Osteoblast (primary cell): ENCODE measurements at regions not wholly inside any gene's neighbourhood (a gene's known extent, or its start where the extent isn't known, plus 50 kb on each side); places are given as distances from the start of the nearest gene placed in this dataset.

ENCODE experiments used
- DNase-seq: peaks from one replicate; pipeline ENCODE4 v3.0.0; 2011; ENCODE audit warnings: low spot score, mixed read lengths; ENCODE audit not compliant: insufficient read length; ENCODE audit errors: missing footprints
- H2AFZ ChIP-seq: 2 replicates; pipeline ENCODE4 v1.6.0; 2011; ENCODE audit warnings: mild to moderate bottlenecking, low read length
- H3K27ac ChIP-seq: 2 replicates; pipeline ENCODE4 v1.5.1; 2011; ENCODE audit warnings: mild to moderate bottlenecking, low read depth, low read length, moderate library complexity
- H3K27me3 ChIP-seq: 2 replicates; pipeline ENCODE4 v1.6.0; 2012; ENCODE audit warnings: mild to moderate bottlenecking, control low read depth, inconsistent platforms, low read length, moderate library complexity; ENCODE audit not compliant: insufficient read depth
- H3K36me3 ChIP-seq: 2 replicates; pipeline ENCODE4 v1.5.1; 2011; ENCODE audit warnings: mild to moderate bottlenecking, low read length, control low read depth, moderate library complexity; ENCODE audit not compliant: insufficient read depth
- H3K4me1 ChIP-seq: 2 replicates; pipeline ENCODE4 v1.5.1; 2011; ENCODE audit warnings: mild to moderate bottlenecking, low read length, control low read depth, moderate library complexity; ENCODE audit not compliant: insufficient read depth
- H3K4me2 ChIP-seq: 2 replicates; pipeline ENCODE4 v1.6.0; 2011; ENCODE audit warnings: mild to moderate bottlenecking, low read length; ENCODE audit not compliant: insufficient read depth
- H3K4me3 ChIP-seq: fragments of 200-600 bp; sonication (generic); 3 replicates; pipeline ENCODE4 v1.5.1; 2012; ENCODE audit warnings: mild to moderate bottlenecking, low read length, inconsistent platforms; ENCODE audit not compliant: insufficient read depth
- H3K79me2 ChIP-seq: 2 replicates; pipeline ENCODE4 v1.6.0; 2012; ENCODE audit warnings: mild to moderate bottlenecking, low read length, control low read depth, inconsistent platforms; ENCODE audit not compliant: insufficient read depth
- H3K9me3 ChIP-seq: 2 replicates; pipeline ENCODE4 v1.5.1; 2011; ENCODE audit warnings: low read depth, low read length, control low read depth
- H4K20me1 ChIP-seq: 2 replicates; pipeline ENCODE4 v1.6.0; 2012; ENCODE audit warnings: mild to moderate bottlenecking, low read length, control low read depth; ENCODE audit not compliant: insufficient read depth
- TF ChIP-seq, protein P1 (sequence below): IDR thresholded peaks from 2 replicates; pipeline ENCODE4 v1.5.1; 2011; ENCODE audit warnings: mild to moderate bottlenecking, low read depth, low read length, moderate library complexity; ENCODE audit errors: extremely low read depth

DNA sequence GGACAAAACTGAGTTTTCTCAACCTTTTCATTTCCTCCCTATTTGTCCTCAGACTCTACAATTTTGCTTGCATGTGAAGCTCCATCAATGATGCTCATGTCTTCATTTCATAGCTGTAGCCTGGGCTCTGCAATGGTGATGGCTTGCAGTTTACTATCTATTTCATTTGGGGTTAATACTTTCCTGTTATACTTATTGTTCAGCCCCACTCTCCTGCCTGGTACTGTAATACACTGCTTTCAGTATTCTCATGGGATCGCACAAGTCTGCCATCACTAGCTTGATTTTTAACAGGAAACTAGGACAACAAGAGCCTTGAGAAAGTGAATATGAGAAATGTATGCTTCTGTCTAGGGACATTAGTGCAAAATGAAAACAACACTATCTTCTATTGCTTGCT lies 84.2 kb upstream of the SEMA6A start:
- H3K4me3 ChIP-seq = no peak overlapping the region

DNA sequence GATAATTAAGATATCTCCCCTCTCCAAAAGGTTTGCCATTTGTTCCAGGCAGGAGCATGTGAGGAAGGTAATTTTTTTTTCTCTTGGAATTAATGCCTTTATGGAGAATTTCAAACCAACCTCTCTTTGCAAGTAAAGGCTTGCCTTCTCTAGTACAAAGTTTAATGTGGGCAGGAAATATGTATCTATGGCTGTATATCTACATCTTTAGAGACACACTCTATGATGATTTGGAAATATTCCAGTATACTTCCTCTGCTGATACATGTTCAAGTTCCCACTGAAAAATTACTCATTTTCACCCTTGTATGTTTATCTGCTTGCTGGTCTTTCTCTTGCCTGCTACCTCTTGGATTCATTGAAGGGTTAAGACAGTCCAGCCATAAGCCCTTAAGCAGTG lies 83.5 kb upstream of the SEMA6A start:
- Histone ChIP-seq H3K4me3 (no peak overlapping the region), H3K36me3 (no peaks in the 10 kb centered on the region), H2AFZ (no peak overlapping the region), H3K79me2 (no peaks in the 10 kb centered on the region), H3K27me3 (no peaks in the 10 kb centered on the region), H3K4me1 (no peaks in the 10 kb centered on the region), H3K27ac (no peak overlapping the region), H3K9me3 (peaks cover 5% of the 10 kb centered on the region), H4K20me1 (no peaks in the 10 kb centered on the region), H3K4me2 (no peak overlapping the region)
- TF ChIP-seq, protein P1, sequence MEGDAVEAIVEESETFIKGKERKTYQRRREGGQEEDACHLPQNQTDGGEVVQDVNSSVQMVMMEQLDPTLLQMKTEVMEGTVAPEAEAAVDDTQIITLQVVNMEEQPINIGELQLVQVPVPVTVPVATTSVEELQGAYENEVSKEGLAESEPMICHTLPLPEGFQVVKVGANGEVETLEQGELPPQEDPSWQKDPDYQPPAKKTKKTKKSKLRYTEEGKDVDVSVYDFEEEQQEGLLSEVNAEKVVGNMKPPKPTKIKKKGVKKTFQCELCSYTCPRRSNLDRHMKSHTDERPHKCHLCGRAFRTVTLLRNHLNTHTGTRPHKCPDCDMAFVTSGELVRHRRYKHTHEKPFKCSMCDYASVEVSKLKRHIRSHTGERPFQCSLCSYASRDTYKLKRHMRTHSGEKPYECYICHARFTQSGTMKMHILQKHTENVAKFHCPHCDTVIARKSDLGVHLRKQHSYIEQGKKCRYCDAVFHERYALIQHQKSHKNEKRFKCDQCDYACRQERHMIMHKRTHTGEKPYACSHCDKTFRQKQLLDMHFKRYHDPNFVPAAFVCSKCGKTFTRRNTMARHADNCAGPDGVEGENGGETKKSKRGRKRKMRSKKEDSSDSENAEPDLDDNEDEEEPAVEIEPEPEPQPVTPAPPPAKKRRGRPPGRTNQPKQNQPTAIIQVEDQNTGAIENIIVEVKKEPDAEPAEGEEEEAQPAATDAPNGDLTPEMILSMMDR = no peak
- no peak for DNase-seq

More for the DNA sequence above, 84.2 kb upstream of the SEMA6A start:
- Histone ChIP-seq H3K9me3 (peaks cover 5% of the 10 kb centered on the region), H3K27me3 (no peaks in the 10 kb centered on the region), H3K27ac (no peak overlapping the region), H2AFZ (no peak overlapping the region), H3K36me3 (no peaks in the 10 kb centered on the region), H4K20me1 (no peaks in the 10 kb centered on the region), H3K4me2 (no peak overlapping the region), H3K4me1 (no peaks in the 10 kb centered on the region), H3K79me2 (no peaks in the 10 kb centered on the region)
- TF ChIP-seq, protein P1 = no peak
- DNase-seq = no peak

GRCh38 chr5:116655431-116655830 lies 80.8 kb upstream of the SEMA6A start:
- H3K27me3 ChIP-seq = no peaks in the 10 kb centered on the region
- H3K79me2 ChIP-seq = no peaks in the 10 kb centered on the region
- H3K4me1 ChIP-seq = no peaks in the 10 kb centered on the region
- no peak overlapping the region for H3K4me3 ChIP-seq
- no peak overlapping the region for H3K27ac ChIP-seq
- TF ChIP-seq, protein P1 = no peak
- no peaks in the 10 kb centered on the region for H4K20me1 ChIP-seq
- peaks cover under 1% of the 10 kb centered on the region for H3K9me3 ChIP-seq
- H3K4me2 ChIP-seq = no peak overlapping the region
- no peak for DNase-seq
- H2AFZ ChIP-seq = no peak overlapping the region
- H3K36me3 ChIP-seq = no peaks in the 10 kb centered on the region

GRCh38 chr5:116654925-116655324 lies 80.3 kb upstream of the SEMA6A start:
- Histone ChIP-seq H3K27ac (no peak overlapping the region), H3K9me3 (no peaks in the 10 kb centered on the region), H3K4me1 (no peaks in the 10 kb centered on the region), H3K79me2 (no peaks in the 10 kb centered on the region), H3K27me3 (no peaks in the 10 kb centered on the region), H3K4me2 (no peak overlapping the region), H3K4me3 (no peak overlapping the region), H2AFZ (no peak overlapping the region), H3K36me3 (no peaks in the 10 kb centered on the region), H4K20me1 (no peaks in the 10 kb centered on the region)
- no peak for DNase-seq
- TF ChIP-seq, protein P1 = no peak
